ENCODE measurements at regions not wholly inside any gene's neighbourhood (a gene's known extent, or its start where the extent isn't known, plus 50 kb on each side); places are given as distances from the start of the nearest gene placed in this dataset.
"Not testable (repeated sequence)": the region's sequence is repeated elsewhere in the genome, so short reads cannot be mapped to it uniquely, and the experiment has no call there.

GRCh38 chr4:137468836-137469235, 63.5 kb downstream of the PCDH18 start:
- no peak for DNase-seq

GRCh38 chr4:137467537-137467936, 64.8 kb downstream of the PCDH18 start:
- DNase-seq, result no peak

GRCh38 chr4:137463377-137464003, 68.8 kb downstream of the PCDH18 start:
- no peak for DNase-seq

- DNase-seq, result no peak
Observed at GRCh38 chr4:137455647-137456321, 76.5 kb downstream of the PCDH18 start.

- no peak for DNase-seq
Observed at GRCh38 chr4:137454767-137455166, 77.5 kb downstream of the PCDH18 start.

GRCh38 chr4:137452799-137453198, 79.5 kb downstream of the PCDH18 start:
- DNase-seq, result no peak

GRCh38 chr4:137451172-137451825, 81.0 kb downstream of the PCDH18 start:
- no peak for DNase-seq

- DNase-seq, result no peak
Observed at GRCh38 chr4:137448402-137448801, 83.9 kb downstream of the PCDH18 start.

GRCh38 chr4:137446071-137446470, 86.2 kb downstream of the PCDH18 start:
- no peak for DNase-seq

- no peak for DNase-seq
Observed at GRCh38 chr4:137443031-137443800, 89.1 kb downstream of the PCDH18 start.

GRCh38 chr4:137432446-137433311, 99.6 kb downstream of the PCDH18 start:
- DNase-seq, result no peak

GRCh38 chr4:137430171-137430570, 102.1 kb downstream of the PCDH18 start:
- DNase-seq, result no peak

GRCh38 chr4:137427411-137427810, 104.9 kb downstream of the PCDH18 start:
- no peak for DNase-seq

- no peak for DNase-seq
Observed at GRCh38 chr4:137425281-137425680, 107.0 kb downstream of the PCDH18 start.

GRCh38 chr4:137422666-137423065, 109.6 kb downstream of the PCDH18 start:
- no peak for DNase-seq

- no peak for DNase-seq
Observed at GRCh38 chr4:137421796-137422195, 110.5 kb downstream of the PCDH18 start.

GRCh38 chr4:137420901-137421396, 111.3 kb downstream of the PCDH18 start:
- no peak for DNase-seq

- no peak for DNase-seq
Observed at GRCh38 chr4:137417676-137418075, 114.6 kb downstream of the PCDH18 start.

GRCh38 chr4:137414802-137415201, 117.5 kb downstream of the PCDH18 start:
- no peak for DNase-seq

- no peak for DNase-seq
Observed at GRCh38 chr4:137408527-137409177, 123.6 kb downstream of the PCDH18 start.

GRCh38 chr4:137405833-137406232, 126.5 kb downstream of the PCDH18 start:
- DNase-seq, result not testable (repeated sequence)

GRCh38 chr4:137394018-137394417, 138.3 kb downstream of the PCDH18 start:
- DNase-seq, result no peak

All from NCI-H524 treated with DMSO at 0.1 percent for 48 hours (cell line).